ENCODE measurements at regions not wholly inside any gene's neighbourhood (a gene's known extent, or its start where the extent isn't known, plus 50 kb on each side); places are given as distances from the start of the nearest gene placed in this dataset.
"Not testable (repeated sequence)": the region's sequence is repeated elsewhere in the genome, so short reads cannot be mapped to it uniquely, and the experiment has no call there.

- DNase-seq, result no peak
Measured at GRCh38 chr3:4151859-4152258, 151.3 kb upstream of the SETMAR start.

GRCh38 chr3:4153771-4154170, 149.4 kb upstream of the SETMAR start:
- no peak for DNase-seq

- DNase-seq, result no peak
Measured at GRCh38 chr3:4158329-4158728, 144.8 kb upstream of the SETMAR start.

- no peak for DNase-seq
Measured at GRCh38 chr3:4162096-4162495, 141.1 kb upstream of the SETMAR start.

- DNase-seq, result no peak
Measured at GRCh38 chr3:4163011-4163410, 140.2 kb upstream of the SETMAR start.

GRCh38 chr3:4166540-4166939, 136.6 kb upstream of the SETMAR start:
- DNase-seq, result no peak

- not testable (repeated sequence) for DNase-seq
Measured at GRCh38 chr3:4167230-4167629, 135.9 kb upstream of the SETMAR start.

- DNase-seq, result no peak
Measured at GRCh38 chr3:4174791-4175190, 128.4 kb upstream of the SETMAR start.

GRCh38 chr3:4191971-4192370, 111.2 kb upstream of the SETMAR start:
- no peak for DNase-seq

GRCh38 chr3:4195006-4195405, 108.2 kb upstream of the SETMAR start:
- no peak for DNase-seq

GRCh38 chr3:4196506-4197147, 106.5 kb upstream of the SETMAR start:
- DNase-seq, result no peak

- no peak for DNase-seq
Measured at GRCh38 chr3:4197670-4198069, 105.5 kb upstream of the SETMAR start.

- no peak for DNase-seq
Measured at GRCh38 chr3:4198491-4198890, 104.7 kb upstream of the SETMAR start.

- not testable (repeated sequence) for DNase-seq
Measured at GRCh38 chr3:4204776-4205175, 98.4 kb upstream of the SETMAR start.

- no peak for DNase-seq
Measured at GRCh38 chr3:4207672-4208071, 95.5 kb upstream of the SETMAR start.

- DNase-seq, result no peak
Measured at GRCh38 chr3:4208556-4208955, 94.6 kb upstream of the SETMAR start.

- no peak for DNase-seq
Measured at GRCh38 chr3:4211610-4212009, 91.6 kb upstream of the SETMAR start.

- DNase-seq, result not testable (repeated sequence)
Measured at GRCh38 chr3:4213420-4213819, 89.7 kb upstream of the SETMAR start.

- DNase-seq, result not testable (repeated sequence)
Measured at GRCh38 chr3:4216974-4217373, 86.2 kb upstream of the SETMAR start.

- peak in 7 of 14 donors; percentile 1 to 11 (median 5) for DNase-seq
Measured at GRCh38 chr3:4218456-4219226, 84.5 kb upstream of the SETMAR start.

GRCh38 chr3:4219227-4219568, 84.0 kb upstream of the SETMAR start:
- DNase-seq, result no peak

- DNase-seq, result no peak
Measured at GRCh38 chr3:4220065-4220464, 83.1 kb upstream of the SETMAR start.

- DNase-seq, result no peak
Measured at GRCh38 chr3:4222574-4223175, 80.5 kb upstream of the SETMAR start.

GRCh38 chr3:4223777-4224176, 79.4 kb upstream of the SETMAR start:
- DNase-seq, result peak in 1 of 14 donors; percentile 14

All from C1 segment of cervical spinal cord (tissue), 14 donors.